H1 (cell line): ENCODE measurements at regions not wholly inside any gene's neighbourhood (a gene's known extent, or its start where the extent isn't known, plus 50 kb on each side); places are given as distances from the start of the nearest gene placed in this dataset.

Experiments
- CTCF ChIA-PET: fragments of 300-600 bp; sonication (Branson Sonifier 250); formaldehyde crosslinking; loops from one replicate; lab custom pipeline; 2021; ENCODE audit not compliant: partially characterized antibody; lab: Charles Lee
- POLR2A ChIA-PET: fragments of 300-600 bp; sonication (Branson Sonifier 250); formaldehyde crosslinking; loops from one replicate; lab custom pipeline; 2021; ENCODE audit warnings: inconsistent platforms; ENCODE audit not compliant: partially characterized antibody; lab: Charles Lee
- DNase-seq, 2 experiments: peaks; one replicate each; pipeline versions ENCODE4 v3.0.0 to v3.0.0-alpha.2; 2010 to 2022; ENCODE audit warnings: low spot score in 2 of 2, low read depth in 1 of 2, mixed read lengths in 1 of 2
- FAIRE-seq: peaks from 2 replicates; lab custom pipeline; 2011; peaks lifted over from hg19 to GRCh38; lab: Jason Lieb, UNC
- H2AFZ ChIP-seq: 2 replicates; pipeline ENCODE4 v1.8.1; 2012; ENCODE audit warnings: low read length, inconsistent platforms
- H2AK5ac ChIP-seq: 2 replicates; pipeline ENCODE4 v1.6.1; 2013; ENCODE audit warnings: low read depth, low read length
- H2BK120ac ChIP-seq: replicated peaks from 2 replicates; pipeline ENCODE3; 2013; ENCODE audit warnings: low read depth, low read length, inconsistent platforms
- H2BK12ac ChIP-seq: 2 replicates; pipeline ENCODE4 v1.6.1; 2013; ENCODE audit warnings: low read depth, low read length
- H2BK15ac ChIP-seq: 2 replicates; pipeline ENCODE4 v1.6.1; 2013; ENCODE audit warnings: low read length
- H2BK20ac ChIP-seq: 2 replicates; pipeline ENCODE4 v1.6.1; 2013; ENCODE audit warnings: low read length
- H2BK5ac ChIP-seq: 2 replicates; pipeline ENCODE4 v1.6.1; 2013; ENCODE audit warnings: low read depth, low read length
- H3K14ac ChIP-seq: 2 replicates; pipeline ENCODE4 v1.6.1; 2013; ENCODE audit warnings: inconsistent platforms; ENCODE audit not compliant: insufficient read length
- H3K18ac ChIP-seq: 2 replicates; pipeline ENCODE4 v1.6.1; 2013; ENCODE audit warnings: low read length; ENCODE audit errors: extremely low read depth
- H3K23ac ChIP-seq: 2 replicates; pipeline ENCODE4 v1.6.1; 2013; ENCODE audit warnings: inconsistent platforms; ENCODE audit not compliant: insufficient read length
- H3K23me2 ChIP-seq: 2 replicates; pipeline ENCODE4 v1.6.1; 2013; ENCODE audit warnings: low read depth, low read length
- H3K27ac ChIP-seq: 2 replicates; pipeline ENCODE4 v1.6.1; 2011; ENCODE audit warnings: low read depth, low read length, inconsistent platforms
- H3K27me3 ChIP-seq, 4 experiments: replicated peaks in 1 of 4; 1 replicate in 1 of 4; 2 replicates in 3 of 4; pipeline versions ENCODE4 v1.6.1 to v1.8.1; 2011 to 2013; ENCODE audit warnings: low read length in 3 of 4, mild to moderate bottlenecking in 3 of 4, inconsistent platforms in 2 of 4, mixed read lengths in 2 of 4, moderate library complexity in 1 of 4; ENCODE audit not compliant: control insufficient read depth in 3 of 4, insufficient read depth in 3 of 4; ENCODE audit errors: extremely low read depth in 1 of 4
- H3K36me3 ChIP-seq, 4 experiments: 2 replicates each; pipeline versions ENCODE4 v1.6.1 to v1.8.1; 2011 to 2013; ENCODE audit warnings: mild to moderate bottlenecking in 4 of 4, low read length in 3 of 4, moderate library complexity in 2 of 4, control low read depth in 1 of 4, inconsistent platforms in 1 of 4; ENCODE audit not compliant: insufficient read depth in 4 of 4, control insufficient read depth in 2 of 4
- H3K4ac ChIP-seq: replicated peaks from 2 replicates; pipeline ENCODE3; 2013; ENCODE audit warnings: low read length, low read depth, mixed read lengths, inconsistent platforms; ENCODE audit not compliant: insufficient read length
- H3K4me1 ChIP-seq, 4 experiments: replicated peaks in 1 of 4; 1 replicate in 1 of 4; 2 replicates in 3 of 4; pipeline versions ENCODE4 v1.6.1 to v1.8.1; 2011 to 2013; ENCODE audit warnings: low read length in 3 of 4, inconsistent platforms in 2 of 4, mixed read lengths in 1 of 4; ENCODE audit not compliant: insufficient read depth in 4 of 4, control insufficient read depth in 3 of 4
- H3K4me2 ChIP-seq, 2 experiments: 2 replicates each; pipeline versions ENCODE4 v1.6.1 to v1.8.1; 2011 to 2013; ENCODE audit warnings: low read depth in 2 of 2, low read length in 2 of 2, control low read depth in 1 of 2, inconsistent platforms in 1 of 2, mild to moderate bottlenecking in 1 of 2; ENCODE audit not compliant: insufficient read depth in 1 of 2
- H3K4me3 ChIP-seq, 4 experiments: fragments of 200-600, 300-600 bp in 1 of 4; sonication (generic), shearing (Covaris generic), sonication (Bioruptor Twin) in 1 of 4; 2 replicates each; pipeline versions ENCODE4 v1.5.1 to v1.8.1; 2011 to 2016; ENCODE audit warnings: low read length in 4 of 4, low read depth in 3 of 4, control low read depth in 2 of 4, inconsistent platforms in 2 of 4, mild to moderate bottlenecking in 2 of 4, mixed read lengths in 1 of 4, moderate library complexity in 1 of 4; ENCODE audit not compliant: insufficient read depth in 2 of 4; ENCODE audit errors: extremely low read depth in 1 of 4
- H3K56ac ChIP-seq: replicated peaks from 2 replicates; pipeline ENCODE3; 2013; ENCODE audit warnings: low read depth, mild to moderate bottlenecking, mixed read lengths, low read length, inconsistent platforms; ENCODE audit not compliant: insufficient read length
- H3K79me1 ChIP-seq: 2 replicates; pipeline ENCODE4 v1.6.1; 2013; ENCODE audit warnings: low read depth, low read length, control low read depth
- H3K79me2 ChIP-seq, 2 experiments: 2 replicates each; pipeline versions ENCODE4 v1.6.1 to v1.8.1; 2012 to 2013; ENCODE audit warnings: low read length in 2 of 2, mild to moderate bottlenecking in 2 of 2, inconsistent platforms in 1 of 2; ENCODE audit not compliant: insufficient read depth in 2 of 2, control insufficient read depth in 1 of 2
- H3K9ac ChIP-seq, 4 experiments: replicated peaks in 1 of 4; 1 replicate in 1 of 4; 2 replicates in 3 of 4; pipeline versions ENCODE4 v1.6.1 to v1.8.1; 2011 to 2013; ENCODE audit warnings: low read depth in 3 of 4, low read length in 3 of 4, control low read depth in 2 of 4, mild to moderate bottlenecking in 2 of 4, moderate library complexity in 2 of 4, inconsistent platforms in 1 of 4; ENCODE audit errors: extremely low read depth in 1 of 4
- H3K9me3 ChIP-seq, 2 experiments: 2 replicates each; pipeline versions ENCODE4 v1.6.1 to v1.8.1; 2012 to 2013; ENCODE audit warnings: mild to moderate bottlenecking in 2 of 2, moderate library complexity in 2 of 2, control low read depth in 1 of 2, inconsistent platforms in 1 of 2, low read depth in 1 of 2, low read length in 1 of 2, mixed read lengths in 1 of 2; ENCODE audit not compliant: insufficient read depth in 2 of 2
- H4K20me1 ChIP-seq, 2 experiments: replicated peaks in 1 of 2; 2 replicates each; pipeline versions ENCODE3 to v1.8.1; 2011 to 2013; ENCODE audit warnings: inconsistent platforms in 2 of 2, low read length in 2 of 2, mild to moderate bottlenecking in 1 of 2; ENCODE audit not compliant: insufficient read depth in 2 of 2, control insufficient read depth in 1 of 2
- H4K5ac ChIP-seq: 2 replicates; pipeline ENCODE4 v1.6.1; 2013; ENCODE audit warnings: low read length, low read depth, mixed read lengths, inconsistent platforms; ENCODE audit not compliant: insufficient read length
- H4K8ac ChIP-seq: 2 replicates; pipeline ENCODE4 v1.8.0; 2013; ENCODE audit warnings: mild to moderate bottlenecking, moderate library complexity, low read length, inconsistent platforms; ENCODE audit not compliant: insufficient read depth; ENCODE audit errors: extremely low read depth
- H4K91ac ChIP-seq: replicated peaks from 2 replicates; pipeline ENCODE3; 2013; ENCODE audit warnings: low read length, mixed read lengths, inconsistent platforms; ENCODE audit not compliant: insufficient read length
- BACH1 ChIP-seq: IDR thresholded peaks from 2 replicates; pipeline ENCODE4 v1.6.1; 2012; ENCODE audit warnings: low read length, improper control_type of control experiment
- E2F6 ChIP-seq: IDR thresholded peaks from 2 replicates; pipeline ENCODE4 v1.6.1; 2012; ENCODE audit warnings: inconsistent platforms
- EZH2 ChIP-seq: fragments of 200-600 bp; sonication (generic); IDR thresholded peaks from 2 replicates; pipeline ENCODE4 v1.7.1; 2012; ENCODE audit warnings: low read depth, mild to moderate bottlenecking, moderate library complexity, low read length, inconsistent platforms; ENCODE audit not compliant: severe bottlenecking
- MAFK ChIP-seq: IDR thresholded peaks from 2 replicates; pipeline ENCODE4 v1.6.1; 2012; ENCODE audit warnings: low read depth, mild to moderate bottlenecking, improper control_type of control experiment, low read length
- SAP30 ChIP-seq: fragments of 300-600 bp; sonication (generic); IDR thresholded peaks from 2 replicates; pipeline ENCODE4 v1.7.1; 2012; ENCODE audit warnings: low read length, moderate library complexity, mild to moderate bottlenecking, inconsistent platforms; ENCODE audit not compliant: insufficient read depth, insufficient replicate concordance
- SIX5 ChIP-seq: IDR thresholded peaks from 2 replicates; pipeline ENCODE4 v1.6.1; 2011; ENCODE audit warnings: mild to moderate bottlenecking, low read depth, low read length
- SP2 ChIP-seq: IDR thresholded peaks from 2 replicates; pipeline ENCODE4 v1.6.1; 2012; ENCODE audit warnings: mild to moderate bottlenecking, low read length, inconsistent platforms
- TAF7 ChIP-seq: optimal IDR thresholded peaks from 2 replicates; pipeline ENCODE3; 2011; ENCODE audit warnings: low read depth, mild to moderate bottlenecking, inconsistent platforms, low read length, moderate library complexity, borderline replicate concordance
- WGBS, 2 experiments: shearing (Covaris generic) in 1 of 2; methylation state at CpG; one replicate each; pipeline versions ENCODE4 v1.1.6 to v1.1.7; 2013 to 2015; ENCODE audit warnings: low lambda C conversion rate in 2 of 2, mixed read lengths in 2 of 2, inconsistent platforms in 1 of 2, low coverage in 1 of 2, missing lambda C conversion rate in 1 of 2; ENCODE audit not compliant: insufficient replicate concordance in 2 of 2, insufficient coverage in 1 of 2, insufficient read length in 1 of 2; ENCODE audit errors: extremely low coverage in 1 of 2, missing lambda C conversion rate in 1 of 2; 5-methylcytosine and 5-hydroxymethylcytosine counted together

- DNase-seq (no peak), FAIRE-seq (no peak)
- Histone ChIP-seq H2AFZ (no peak overlapping the region), H4K91ac (no peak overlapping the region), H3K79me1 (no peaks in the 10 kb centered on the region; the same call in 1 of the 2 replicates), H4K5ac (no peak overlapping the region), H4K8ac (no peak overlapping the region), H3K9me3 (no peaks in the 10 kb centered on the region), H3K36me3 (no peaks in the 10 kb centered on the region), H4K20me1 (no peaks in the 10 kb centered on the region), H3K9ac (no peak overlapping the region), H3K23ac (no peak overlapping the region), H3K14ac (no peak overlapping the region), H2BK12ac (no peak overlapping the region), H2AK5ac (no peak overlapping the region), H2BK120ac (no peak overlapping the region), H3K4ac (no peak overlapping the region), H3K23me2 (no peaks in the 10 kb centered on the region), H2BK15ac (no peak overlapping the region), H2BK5ac (no peak overlapping the region), H3K4me2 (no peak overlapping the region), H2BK20ac (peak overlapping the region; percentile 61; the same call in 1 of the 2 replicates), H3K79me2 (no peaks in the 10 kb centered on the region), H3K56ac (no peak overlapping the region), H3K27me3 (no peaks in the 10 kb centered on the region), H3K27ac (no peak overlapping the region), H3K18ac (no peak overlapping the region), H3K4me3 (no peak overlapping the region), H3K4me1 (no peaks in the 10 kb centered on the region; a peak in 1 of 7 replicates)
- CTCF ChIA-PET: interaction anchor here (0.7 to 1.6 kb wide), 6 partner anchors 8 to 775 kb away, joined by 3 read pairs; no protein-coding TSS in a partner anchor
- POLR2A ChIA-PET: no interaction called here
- 95% methylated on average over 5 of the region's 5 CpGs; no CpG with 5 or more reads in 1 of the 2 experiments for WGBS, 2 experiments
- TF ChIP-seq SIX5 (no peak), SAP30 (no peak), MAFK (peak; percentile 20; the same call in 1 of the 2 replicates), E2F6 (no peak), BACH1 (no peak), EZH2 (no peak), SP2 (no peak), TAF7 (no peak)
Measured at GRCh38 chr17:79232957-79233356, 158.3 kb downstream of the ENGASE start.
